MV-4-11 (cell line): ENCODE measurements at regions not wholly inside any gene's neighbourhood (a gene's known extent, or its start where the extent isn't known, plus 50 kb on each side); places are given as distances from the start of the nearest gene placed in this dataset.
"Not testable (repeated sequence)": the region's sequence is repeated elsewhere in the genome, so short reads cannot be mapped to it uniquely, and the experiment has no call there.

Experiments used
- DNase-seq: peaks from one replicate; lab custom pipeline; 2025; lab: John Stamatoyannopoulos, UW

DNA sequence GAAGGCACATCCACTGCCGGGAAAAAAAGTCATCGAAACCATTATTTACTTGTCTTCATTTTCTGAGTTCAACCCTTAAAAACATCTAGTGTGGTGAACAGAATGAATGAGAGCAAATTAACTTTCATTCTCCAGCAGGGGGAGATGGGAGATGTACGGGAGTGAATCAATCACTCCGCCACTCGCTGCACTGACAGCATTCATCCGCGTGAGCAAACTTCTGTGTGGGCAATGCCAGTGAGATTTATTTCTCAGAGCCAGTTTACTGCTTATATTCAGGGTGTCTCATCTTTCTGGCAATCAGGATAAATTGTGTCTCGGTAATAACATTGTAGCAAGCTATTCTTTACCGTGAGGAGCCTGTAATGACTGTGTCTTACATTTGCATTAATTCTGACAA, 463.6 kb upstream of the MIS18BP1 start:
- DNase-seq = no peak

DNA sequence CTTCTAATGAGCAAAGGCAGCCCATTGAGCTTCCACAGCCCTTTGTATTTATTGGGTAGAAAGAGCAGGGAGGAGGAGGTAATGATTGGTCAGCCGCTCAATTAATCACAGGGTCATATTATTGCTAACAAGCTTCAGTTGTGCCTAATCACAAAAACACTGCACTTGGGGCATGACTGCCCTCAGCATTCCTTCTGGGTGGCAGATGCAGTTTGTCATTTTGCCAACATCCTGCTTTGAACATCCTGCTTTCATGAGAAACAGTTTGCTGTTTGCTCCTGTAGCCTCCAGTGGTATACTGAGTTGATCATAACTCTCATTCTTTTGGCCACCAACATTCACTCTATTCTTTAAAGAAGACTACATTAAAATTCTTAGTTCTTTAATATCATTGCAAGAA, 462.9 kb upstream of the MIS18BP1 start:
- no peak for DNase-seq

DNA sequence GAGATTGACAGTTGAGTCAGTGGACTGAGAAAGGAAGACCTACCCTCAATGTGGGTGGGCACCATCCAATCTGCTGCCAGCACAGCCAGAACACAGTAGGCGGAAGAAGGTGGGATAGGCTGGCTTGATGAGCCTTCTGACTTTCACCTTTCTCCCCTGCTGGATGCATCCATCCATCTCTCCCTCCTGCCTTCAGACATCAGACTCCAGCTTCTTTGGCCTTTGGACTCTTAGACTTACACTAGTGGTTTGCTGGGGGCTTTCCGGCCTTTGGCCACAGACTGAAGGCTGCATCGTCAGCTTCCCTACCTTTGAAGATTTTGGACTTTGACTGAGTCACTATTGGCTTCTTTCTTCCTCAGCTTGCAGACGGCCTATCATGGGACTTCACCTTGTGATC, 456.5 kb upstream of the MIS18BP1 start:
- DNase-seq = no peak

DNA sequence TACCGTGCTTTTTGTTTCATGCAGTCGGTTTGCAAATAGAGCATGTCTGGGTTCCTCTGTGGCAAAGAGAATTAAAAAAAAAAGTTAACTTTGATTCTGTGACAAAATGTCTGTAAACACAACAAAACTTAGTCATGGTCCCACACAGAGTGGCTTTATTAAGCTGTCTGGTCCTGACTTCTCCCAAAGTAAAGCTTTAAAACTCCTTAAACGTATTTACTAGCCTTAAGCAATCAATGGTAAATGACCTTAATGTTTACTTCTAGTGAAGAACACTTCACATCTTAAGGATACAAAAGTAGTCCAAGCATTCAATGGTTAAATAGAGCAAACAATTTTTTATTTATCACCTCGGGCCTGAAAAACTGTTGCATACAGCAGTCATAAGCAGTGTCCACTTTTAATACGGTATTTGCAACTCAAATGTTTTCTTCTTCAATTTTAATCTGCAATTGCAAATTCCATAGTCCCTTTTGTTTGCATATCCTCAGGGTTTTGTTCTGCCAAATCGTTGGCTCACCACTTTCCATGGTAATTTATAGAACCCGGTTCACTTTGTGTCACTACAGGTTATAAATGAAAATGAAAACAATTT, 453.0 kb upstream of the MIS18BP1 start:
- DNase-seq = no peak

DNA sequence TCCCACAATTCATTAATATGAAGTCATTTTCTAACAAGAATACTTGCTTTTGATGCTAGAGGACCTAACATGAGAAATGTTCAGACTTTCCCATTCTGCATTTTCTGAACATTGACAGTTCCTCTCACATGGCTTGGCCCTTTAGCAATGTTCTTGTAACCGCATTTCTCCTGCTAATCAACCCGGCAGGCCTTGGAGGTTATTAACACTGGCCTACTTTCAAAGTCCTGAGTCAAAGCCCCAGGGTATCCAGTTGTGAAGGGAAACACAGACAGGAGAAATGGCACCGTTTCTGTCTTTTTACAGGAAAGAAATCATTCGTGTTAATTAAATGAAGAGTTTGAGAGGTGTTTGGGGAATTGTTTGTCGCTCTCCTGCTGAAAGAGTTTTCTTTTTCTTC, 446.5 kb upstream of the MIS18BP1 start:
- no peak for DNase-seq

DNA sequence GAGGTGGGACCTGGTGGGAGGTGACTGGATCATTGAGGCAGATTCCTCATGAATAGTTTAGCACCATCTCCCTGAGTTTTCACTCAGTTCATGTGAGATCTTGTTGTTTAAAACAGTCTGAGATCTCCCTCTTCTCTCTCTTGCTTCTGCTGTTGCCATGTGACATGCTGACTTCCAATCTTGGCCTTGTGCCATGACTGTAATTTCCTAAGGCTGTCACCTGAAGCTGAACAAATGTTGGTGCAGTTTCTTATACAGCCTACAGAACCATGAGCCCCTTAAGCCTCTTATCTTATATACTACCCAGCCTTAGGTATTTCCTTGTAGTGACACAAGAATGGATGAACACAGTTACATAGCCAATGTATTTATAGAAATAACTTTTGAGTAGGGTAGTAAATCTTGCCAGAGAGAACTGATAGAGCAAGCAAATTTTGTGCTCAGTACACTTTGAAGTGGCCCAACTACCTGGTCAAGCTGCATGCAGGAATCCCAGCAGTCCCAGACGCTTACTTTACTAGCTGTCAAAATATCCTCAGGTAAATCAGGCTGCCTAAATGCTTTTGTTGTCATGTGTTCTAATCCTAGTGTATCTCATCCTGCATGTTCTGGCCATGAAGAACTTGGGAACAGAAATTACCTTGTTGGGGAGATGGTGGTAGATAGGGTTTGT, 445.6 kb upstream of the MIS18BP1 start:
- no peak for DNase-seq

DNA sequence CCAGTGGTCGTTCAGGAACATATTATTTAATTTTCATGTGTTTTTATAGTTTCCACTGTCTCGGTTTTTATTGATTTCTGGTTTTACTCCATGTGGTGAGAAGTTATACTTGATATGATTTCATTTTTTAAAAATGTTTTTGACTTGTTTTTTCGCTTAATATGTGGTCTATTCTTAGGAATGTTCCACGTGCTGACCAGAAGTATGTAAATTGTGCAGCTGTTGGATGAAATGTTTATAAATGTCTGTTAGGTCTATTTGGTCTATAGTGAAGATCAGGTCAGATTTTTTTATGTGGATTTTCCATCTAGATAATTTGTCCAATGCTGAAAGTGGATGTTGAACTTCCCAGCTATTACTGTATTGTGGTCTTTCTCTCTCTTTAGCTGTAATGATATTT, 433.8 kb upstream of the MIS18BP1 start:
- no peak for DNase-seq

DNA sequence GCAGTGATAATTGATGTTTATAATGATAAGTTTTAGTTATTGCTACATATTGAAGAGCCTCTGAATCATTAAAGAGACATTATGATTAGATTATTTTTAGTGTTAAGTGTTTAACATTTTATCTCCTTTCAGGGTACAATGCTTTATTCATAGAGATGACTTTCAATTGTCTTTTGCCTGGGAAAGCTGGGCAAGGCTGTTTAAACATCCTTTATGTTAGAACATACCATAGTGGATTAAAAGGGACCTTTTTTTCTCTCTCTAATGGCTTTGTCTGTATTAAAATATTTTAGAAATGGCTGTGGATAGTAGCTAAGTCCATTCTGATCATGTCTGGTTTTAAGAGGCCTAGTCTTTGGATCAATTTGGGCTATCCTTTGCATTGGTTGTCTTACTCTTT, 427.5 kb upstream of the MIS18BP1 start:
- no peak for DNase-seq

DNA sequence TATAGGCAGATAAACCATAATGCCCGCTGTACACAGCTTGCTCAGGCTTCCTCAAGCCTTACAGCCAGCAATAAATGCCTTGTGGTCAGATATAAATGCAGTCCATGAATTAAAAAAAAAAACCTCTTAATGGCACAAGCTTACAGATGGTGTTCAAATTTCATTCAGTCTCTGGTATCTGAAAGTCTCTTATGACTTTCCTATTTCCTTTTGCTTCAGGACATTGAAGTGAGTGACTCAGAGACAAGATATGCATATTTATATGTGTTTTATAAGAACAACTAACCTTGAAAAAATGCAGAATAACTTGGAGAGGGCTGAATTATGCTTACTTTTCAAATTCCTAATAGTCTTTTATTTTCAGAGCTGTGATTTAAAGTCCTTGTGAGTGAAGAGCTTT, 426.9 kb upstream of the MIS18BP1 start:
- DNase-seq = no peak

DNA sequence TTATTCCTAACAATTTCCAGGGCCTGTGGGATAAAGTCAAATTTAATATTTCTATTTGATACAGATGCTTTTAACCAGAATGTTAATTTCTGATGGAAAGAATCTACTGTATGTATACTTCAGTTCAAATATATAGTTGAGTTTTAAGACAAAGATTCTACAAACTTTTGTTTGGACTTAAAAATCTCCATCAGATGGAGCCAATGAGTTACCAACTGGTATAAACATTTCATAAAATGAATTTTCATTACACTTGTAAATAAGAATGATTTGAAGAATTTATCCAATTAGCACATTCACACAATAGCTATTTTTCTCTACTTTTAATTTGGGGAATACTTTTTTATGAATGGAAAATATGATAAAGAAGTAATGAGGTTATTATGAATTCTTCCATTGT, 425.2 kb upstream of the MIS18BP1 start:
- DNase-seq = no peak

DNA sequence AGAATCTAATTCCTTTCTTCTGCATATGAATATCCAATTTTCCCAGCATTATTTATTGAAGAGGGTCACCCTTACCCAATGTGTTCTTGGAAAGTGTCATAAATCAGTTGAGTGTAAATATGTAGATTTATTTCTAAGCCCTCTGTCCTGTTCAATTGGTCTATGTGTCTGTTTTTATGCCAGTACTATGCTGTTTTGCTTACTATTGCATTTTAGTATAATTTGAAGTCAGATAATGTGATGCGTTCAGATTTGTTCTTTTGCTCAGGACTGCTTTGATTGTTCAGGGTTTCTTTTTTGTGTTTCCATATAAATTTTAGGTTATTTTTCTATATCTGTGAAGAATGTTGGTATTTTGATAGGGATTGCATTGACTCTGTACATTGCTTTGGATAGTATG, 420.4 kb upstream of the MIS18BP1 start:
- no peak for DNase-seq

DNA sequence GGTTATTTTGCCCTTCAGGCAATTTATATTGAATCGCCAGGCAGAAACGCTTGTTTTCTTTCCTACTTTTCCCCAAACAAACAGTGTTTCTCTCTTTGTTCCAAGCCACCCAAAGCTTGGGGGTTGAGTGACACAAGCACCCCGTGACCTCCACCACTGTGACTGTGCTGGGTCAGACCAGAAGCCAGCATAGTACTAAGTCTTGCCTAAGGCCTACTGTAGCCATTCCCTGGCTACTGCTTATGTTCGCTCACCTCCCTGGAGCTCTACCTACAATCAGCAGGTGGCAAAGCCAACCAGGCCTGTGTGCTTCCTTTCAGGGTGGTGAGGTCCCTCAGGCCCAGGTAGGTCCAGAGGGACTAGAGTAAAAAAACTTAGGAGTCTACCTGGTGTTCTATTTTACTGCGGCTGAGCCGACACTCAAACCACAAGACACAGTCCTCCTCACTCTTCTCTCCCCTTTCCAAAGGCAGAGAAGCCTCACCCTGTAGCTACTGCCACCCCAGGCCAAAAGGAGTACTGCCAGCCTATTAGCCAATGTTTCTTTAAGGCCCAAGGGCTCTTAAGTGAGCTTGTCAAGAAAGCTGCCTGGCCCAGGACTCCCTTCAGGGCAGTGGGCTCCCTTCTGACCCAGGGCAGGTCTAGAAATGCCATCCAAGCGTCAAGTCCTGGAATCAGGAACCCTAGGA, 411.8 kb upstream of the MIS18BP1 start:
- no peak for DNase-seq

DNA sequence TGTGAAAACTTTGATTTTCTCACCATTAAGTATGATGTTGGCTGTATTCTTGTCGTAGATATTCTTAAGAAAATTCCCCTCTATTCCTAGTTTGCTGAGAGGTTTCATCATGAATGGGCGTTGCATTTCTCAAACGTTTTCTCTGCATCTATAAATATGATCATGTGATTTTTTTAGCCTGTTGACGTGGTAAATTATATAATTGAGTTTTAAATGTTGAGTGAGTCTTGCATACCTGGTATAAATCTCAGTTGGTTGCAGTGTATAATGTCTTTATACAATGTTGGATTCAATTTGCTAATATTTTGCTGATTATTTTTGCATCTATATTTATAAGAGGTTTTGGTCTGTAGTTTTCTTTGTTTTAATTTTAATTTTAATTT, 405.9 kb upstream of the MIS18BP1 start:
- DNase-seq = no peak

DNA sequence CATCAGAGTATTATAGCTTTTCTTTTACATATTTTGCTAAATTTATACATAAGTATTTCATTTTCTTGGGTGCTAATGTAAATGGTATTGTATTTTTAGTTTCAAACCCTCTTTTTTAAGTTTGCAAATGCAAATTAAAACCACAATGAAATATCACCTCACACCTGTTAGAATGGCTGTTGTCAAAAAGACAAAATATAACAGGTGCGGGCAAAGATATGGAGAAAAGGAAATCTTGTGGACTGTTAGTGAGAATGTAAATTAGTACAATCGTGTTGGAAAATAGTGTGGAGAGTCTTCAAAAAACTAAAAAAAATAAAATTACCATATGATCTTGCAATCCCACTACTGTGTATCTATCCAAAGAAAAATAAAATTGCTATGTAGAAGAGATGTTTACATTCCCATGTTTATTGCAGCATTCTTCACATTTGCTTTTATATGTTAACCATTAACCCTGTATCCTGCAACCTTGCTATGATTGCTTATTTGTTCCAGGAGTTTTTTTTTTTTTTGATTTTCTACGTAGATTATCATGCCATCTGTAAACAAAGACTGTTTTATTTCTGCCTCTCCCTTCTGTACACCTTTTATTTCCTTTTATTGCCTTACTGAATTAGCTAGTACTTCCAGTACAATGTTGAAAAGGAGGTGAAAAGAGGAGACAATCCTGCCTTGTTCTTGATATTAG, 405.4 kb upstream of the MIS18BP1 start:
- DNase-seq = no peak

DNA sequence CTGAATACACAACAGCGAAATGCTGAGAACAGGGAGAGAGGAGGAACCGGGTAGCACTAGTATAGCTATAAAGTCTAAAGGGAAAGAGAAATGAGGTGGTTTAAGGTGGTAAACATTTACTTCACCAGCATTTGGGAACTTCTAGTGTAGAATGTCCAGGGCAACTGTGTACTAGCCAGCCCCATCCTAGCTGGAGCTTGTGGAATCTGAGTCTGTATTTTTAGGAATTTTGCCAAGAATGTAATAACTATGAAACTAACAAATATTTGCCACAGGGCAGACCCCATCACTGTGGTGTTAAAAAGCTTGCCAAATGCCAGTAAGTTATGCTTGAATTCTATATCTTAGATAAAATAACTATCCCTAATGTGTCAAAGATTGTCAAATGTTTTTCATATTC, 398.9 kb upstream of the MIS18BP1 start:
- no peak for DNase-seq

DNA sequence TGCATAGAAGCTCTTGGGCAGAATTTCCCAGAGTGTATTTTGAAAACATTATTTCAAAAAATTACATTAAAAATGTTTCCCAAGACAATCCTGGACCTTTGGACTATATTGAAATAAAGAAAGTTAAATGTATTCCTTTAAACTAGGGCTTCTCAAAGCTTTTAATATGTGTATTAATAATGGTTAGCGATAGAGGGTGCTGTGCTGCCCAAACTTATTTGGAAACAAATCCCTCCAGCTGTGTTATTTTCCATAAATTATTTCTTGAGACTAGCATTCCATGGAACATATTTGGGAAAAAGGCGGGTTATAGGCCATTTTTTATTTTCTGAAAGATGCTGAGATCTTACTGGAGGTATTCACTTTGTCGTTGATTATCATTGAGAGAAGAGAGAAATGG, 397.8 kb upstream of the MIS18BP1 start:
- DNase-seq = no peak

DNA sequence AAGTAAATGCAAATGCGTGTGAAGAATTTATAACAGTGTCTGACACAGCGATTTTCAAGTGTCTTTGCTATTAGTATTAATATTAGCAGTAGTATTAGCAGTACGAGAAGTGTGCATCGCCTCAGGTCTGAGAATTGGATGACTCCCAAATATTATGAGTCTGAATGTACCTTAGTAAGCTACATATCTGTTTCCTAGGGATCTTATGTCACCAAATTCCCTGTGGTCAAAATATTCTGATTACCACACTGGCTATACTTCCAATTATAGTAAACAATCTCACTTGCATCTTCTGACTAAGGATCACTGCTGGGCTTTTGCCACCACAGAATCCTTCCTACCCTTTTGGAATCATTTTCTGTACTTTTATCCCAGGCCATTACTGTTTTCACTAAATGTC, 396.0 kb upstream of the MIS18BP1 start:
- no peak for DNase-seq

DNA sequence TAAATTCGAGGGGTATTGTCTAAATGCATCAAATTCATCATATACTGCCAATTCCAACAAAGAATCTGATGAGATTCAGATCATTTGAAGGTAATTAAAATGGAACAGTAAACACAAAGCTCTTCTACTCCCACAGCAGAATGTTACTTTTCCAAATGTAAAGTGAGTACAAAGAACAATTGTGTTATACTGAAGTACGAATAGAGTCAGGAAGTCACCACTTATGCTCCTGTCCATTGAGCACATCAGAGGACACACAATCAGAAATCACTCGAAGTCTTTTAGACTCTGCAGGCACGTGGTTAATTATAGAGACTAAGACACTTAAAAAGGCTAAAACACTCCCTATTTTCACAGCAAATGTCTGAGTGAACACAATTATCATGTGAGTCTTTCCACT, 388.5 kb upstream of the MIS18BP1 start:
- DNase-seq = no peak

DNA sequence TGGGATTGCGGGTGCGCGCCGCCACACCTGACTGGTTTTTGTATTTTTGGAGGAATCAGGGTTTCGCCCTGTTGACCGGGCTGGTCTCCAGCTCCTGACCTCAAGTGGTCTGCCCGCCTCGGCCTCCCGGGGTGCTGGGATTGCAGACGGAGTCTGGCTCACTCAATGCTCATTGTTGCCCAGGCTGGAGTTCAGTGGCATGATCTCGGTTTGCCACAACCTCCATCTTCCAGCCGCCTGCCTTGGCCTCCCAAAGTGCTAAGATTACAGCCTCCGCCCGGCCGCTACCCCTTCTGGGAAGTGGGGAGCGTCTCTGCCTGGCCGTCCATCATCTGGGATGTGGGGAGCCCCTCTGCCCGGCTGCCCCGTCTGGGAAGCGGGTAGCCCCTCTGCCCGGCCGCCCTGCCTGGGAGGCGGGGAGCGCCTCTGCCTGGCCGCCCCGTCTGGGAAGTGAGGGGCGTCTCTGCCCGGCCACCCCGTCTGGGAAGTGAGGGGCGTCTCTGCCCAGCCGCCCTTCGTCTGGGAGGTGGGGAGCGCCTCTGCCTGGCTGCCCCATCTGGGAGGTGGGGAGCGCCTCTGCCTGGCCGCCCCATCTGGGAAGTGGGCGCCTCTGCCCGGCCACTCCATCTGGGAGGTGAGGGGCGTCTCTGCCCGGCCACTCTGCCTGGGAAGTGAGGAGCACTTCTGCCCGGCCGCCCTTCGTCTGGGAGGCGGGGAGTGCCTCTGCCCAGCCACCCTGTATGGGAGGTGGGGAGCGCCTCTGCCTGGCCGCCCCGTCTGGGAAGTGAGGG, 381.8 kb upstream of the MIS18BP1 start:
- not testable (repeated sequence) for DNase-seq

DNA sequence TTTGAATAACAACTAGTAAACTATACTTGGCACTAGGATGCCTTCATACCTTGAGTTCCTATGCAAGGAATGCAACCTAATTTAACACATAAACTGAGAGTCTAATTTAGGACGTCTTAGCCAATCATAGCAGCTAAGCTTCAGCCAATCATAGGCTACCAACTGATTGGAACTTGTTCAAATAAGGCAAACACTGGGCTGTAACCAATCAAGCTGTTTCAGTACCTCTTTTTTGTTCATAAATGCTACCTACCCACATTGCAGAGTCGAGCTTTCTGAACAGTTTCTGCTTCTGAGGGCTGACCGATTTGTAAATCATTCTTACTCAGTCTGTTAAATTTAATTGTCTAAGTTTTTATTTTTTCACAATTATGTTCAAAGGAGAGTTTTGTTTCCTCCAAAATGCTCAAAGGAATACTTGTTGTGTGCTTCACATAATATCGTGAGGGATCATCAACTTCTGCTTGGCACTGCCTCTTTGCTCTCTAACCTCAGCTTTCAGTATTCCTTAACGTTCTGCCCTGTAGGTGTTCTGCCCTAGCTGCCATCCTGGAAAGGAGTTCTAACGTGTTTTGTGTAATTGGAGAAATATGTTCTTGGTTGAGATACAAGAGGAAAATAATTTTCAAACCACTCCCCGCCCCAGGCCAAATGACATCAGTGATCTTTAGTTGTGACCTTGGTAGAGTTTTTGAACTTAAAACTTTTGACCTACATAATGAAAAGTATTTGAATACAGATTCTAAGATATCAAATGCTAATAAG, 380.4 kb upstream of the MIS18BP1 start:
- no peak for DNase-seq

DNA sequence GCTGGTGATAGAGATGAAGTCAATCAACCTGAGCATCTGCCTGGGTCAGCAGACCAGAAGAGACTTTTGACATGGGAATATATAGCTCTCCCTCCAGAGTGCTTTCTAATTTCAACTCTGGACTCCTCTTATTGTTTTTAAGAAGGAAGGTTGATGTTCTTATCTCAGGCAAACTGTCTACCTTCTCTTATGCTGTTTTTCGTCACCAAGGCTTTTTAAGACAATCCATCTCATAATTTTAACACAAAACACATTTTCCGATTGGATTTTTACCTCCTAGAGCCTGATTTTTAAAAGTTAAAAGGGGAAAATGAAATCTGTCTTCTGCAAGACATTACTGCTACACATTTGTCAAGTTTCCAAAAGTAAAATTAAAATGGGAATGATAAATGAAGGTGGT, 368.7 kb upstream of the MIS18BP1 start:
- no peak for DNase-seq

DNA sequence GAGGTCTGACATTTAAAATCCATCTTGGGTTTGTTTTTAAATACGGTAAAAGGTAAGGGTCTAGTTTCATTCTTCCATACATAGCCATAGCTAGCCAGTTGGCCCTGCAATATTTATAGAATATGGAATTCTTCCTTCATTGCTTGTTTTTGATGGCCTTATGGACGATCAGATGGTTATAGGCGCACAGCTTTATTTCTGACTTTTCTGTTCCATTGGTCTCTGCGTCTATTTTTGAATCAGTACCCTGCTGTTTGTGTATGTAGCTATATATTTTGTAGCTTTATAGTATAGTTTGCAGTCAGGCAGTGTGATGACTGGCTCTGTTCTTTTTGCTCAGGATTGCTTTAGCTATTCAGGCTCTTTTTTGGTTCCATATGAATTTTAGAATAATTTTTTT, 366.8 kb upstream of the MIS18BP1 start:
- no peak for DNase-seq
